Keratinocyte (primary cell): ENCODE measurements at regions not wholly inside any gene's neighbourhood (a gene's known extent, or its start where the extent isn't known, plus 50 kb on each side); places are given as distances from the start of the nearest gene placed in this dataset.

Source experiments
- EZH2 ChIP-seq: IDR thresholded peaks from one replicate; pipeline ENCODE4 v1.6.1; 2012; ENCODE audit warnings: inconsistent platforms, mild to moderate bottlenecking, low read length, moderate library complexity
- TF ChIP-seq, protein P1 (sequence below), 3 experiments: IDR thresholded peaks in 1 of 3; conservative IDR thresholded peaks in 1 of 3; optimal IDR thresholded peaks in 1 of 3; 2 replicates in 2 of 3; 3 replicates in 1 of 3; pipeline versions ENCODE3 to v1.5.1; 2011; ENCODE audit warnings: low read length in 3 of 3, mild to moderate bottlenecking in 3 of 3, moderate library complexity in 2 of 3, control low read depth in 1 of 3, inconsistent platforms in 1 of 3; ENCODE audit not compliant: insufficient read depth in 2 of 3; ENCODE audit errors: extremely low read depth in 1 of 3

- TF ChIP-seq, protein P1, sequence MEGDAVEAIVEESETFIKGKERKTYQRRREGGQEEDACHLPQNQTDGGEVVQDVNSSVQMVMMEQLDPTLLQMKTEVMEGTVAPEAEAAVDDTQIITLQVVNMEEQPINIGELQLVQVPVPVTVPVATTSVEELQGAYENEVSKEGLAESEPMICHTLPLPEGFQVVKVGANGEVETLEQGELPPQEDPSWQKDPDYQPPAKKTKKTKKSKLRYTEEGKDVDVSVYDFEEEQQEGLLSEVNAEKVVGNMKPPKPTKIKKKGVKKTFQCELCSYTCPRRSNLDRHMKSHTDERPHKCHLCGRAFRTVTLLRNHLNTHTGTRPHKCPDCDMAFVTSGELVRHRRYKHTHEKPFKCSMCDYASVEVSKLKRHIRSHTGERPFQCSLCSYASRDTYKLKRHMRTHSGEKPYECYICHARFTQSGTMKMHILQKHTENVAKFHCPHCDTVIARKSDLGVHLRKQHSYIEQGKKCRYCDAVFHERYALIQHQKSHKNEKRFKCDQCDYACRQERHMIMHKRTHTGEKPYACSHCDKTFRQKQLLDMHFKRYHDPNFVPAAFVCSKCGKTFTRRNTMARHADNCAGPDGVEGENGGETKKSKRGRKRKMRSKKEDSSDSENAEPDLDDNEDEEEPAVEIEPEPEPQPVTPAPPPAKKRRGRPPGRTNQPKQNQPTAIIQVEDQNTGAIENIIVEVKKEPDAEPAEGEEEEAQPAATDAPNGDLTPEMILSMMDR (optimal IDR thresholded peaks at IDR 0.05 in 1 of 3, IDR thresholded peaks at IDR 0.05 in 1 of 3, conservative IDR thresholded peaks at IDR 0.05 in 1 of 3; ENCODE audit: extremely low read depth in 1 of 3, insufficient read depth in 2 of 3, low read length in 3 of 3), result no peak
- TF ChIP-seq EZH2, result no peak
Measured at GRCh38 chr5:52580921-52581320, 206.8 kb upstream of the ITGA1 start.
